ENCODE measurements at regions not wholly inside any gene's neighbourhood (a gene's known extent, or its start where the extent isn't known, plus 50 kb on each side); places are given as distances from the start of the nearest gene placed in this dataset.
A peak's percentile ranks its signal among the peaks of the same experiment; 100 is the strongest.

DNA sequence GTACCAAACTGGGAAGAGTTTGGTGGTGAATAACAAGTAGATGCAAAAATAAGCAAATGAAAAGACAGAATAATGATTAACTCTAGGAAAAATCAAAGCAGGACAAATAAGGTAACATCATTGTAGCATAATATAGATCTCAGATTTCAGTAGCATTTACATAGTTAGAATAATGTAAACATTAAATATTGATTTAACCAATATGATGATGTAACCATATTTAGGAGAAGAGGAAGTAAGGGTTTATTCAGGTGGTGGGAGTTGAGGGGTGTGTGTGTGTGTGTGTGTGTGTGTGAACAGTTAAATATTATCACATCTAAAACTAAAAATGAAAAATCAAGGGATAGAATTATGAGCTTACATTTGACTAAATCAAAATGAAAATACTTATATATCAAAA, 143.4 kb downstream of the NPR3 start (continued):
- TF ChIP-seq, protein P1, sequence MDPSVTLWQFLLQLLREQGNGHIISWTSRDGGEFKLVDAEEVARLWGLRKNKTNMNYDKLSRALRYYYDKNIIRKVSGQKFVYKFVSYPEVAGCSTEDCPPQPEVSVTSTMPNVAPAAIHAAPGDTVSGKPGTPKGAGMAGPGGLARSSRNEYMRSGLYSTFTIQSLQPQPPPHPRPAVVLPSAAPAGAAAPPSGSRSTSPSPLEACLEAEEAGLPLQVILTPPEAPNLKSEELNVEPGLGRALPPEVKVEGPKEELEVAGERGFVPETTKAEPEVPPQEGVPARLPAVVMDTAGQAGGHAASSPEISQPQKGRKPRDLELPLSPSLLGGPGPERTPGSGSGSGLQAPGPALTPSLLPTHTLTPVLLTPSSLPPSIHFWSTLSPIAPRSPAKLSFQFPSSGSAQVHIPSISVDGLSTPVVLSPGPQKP (IDR thresholded peaks at IDR 0.05; ENCODE audit: low read depth, low read length), result no peak
- TF ChIP-seq, protein P2, sequence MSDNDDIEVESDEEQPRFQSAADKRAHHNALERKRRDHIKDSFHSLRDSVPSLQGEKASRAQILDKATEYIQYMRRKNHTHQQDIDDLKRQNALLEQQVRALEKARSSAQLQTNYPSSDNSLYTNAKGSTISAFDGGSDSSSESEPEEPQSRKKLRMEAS (IDR thresholded peaks at IDR 0.05), result no peak
- TF ChIP-seq JUNB (IDR thresholded peaks at IDR 0.05) (no peak), SMC3 (IDR thresholded peaks at IDR 0.05) (no peak), TP53 (CRISPR knock-in tag; IDR thresholded peaks at IDR 0.05) (no peak)

DNA sequence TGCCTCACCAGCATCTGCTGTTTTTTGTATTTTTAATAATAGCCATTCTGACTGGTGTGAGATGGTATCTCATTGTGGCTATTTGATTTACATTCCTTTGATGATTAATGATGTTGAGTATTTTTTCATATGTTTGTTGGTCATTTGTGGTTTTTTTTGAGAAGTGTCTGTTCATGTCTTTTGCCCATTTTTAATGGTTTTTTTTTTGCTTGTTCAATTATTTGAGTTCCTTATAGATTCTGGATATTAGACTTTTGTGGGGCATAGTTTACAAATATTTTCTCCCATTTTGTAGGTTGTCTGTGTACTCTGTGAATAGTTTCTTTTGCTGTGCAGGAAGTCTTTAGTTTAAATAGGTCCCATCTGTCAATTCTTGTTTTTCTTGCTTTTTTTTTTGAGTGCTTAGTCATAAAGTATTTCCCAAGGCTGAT, 148.1 kb downstream of the NPR3 start:
- FAIRE-seq, result peak; percentile 43
- POLR2A ChIA-PET, result no interaction called here

DNA sequence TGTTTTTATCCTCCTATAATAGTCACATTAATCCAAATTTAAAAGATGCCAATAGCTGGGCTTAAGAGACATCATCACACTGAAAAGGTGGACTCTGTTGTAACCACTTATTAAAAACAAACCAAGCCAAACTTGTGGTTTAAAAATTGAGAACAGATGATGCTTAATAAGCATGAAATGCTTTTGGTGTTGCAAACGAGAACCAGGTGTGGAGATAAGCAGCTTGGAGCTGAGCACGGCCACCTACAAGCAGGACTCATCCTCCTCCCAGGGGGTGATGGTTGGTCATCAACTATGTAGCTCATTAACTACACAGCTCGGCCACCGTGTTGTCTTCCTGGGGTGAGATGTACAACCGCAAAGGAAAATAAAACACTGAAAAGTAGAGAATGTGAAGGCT, 154.4 kb downstream of the NPR3 start:
- FAIRE-seq, result no peak

More for the DNA sequence above, 148.1 kb downstream of the NPR3 start:
- no peak overlapping the region for H3K27ac ChIP-seq
- no peak overlapping the region for H3K4me3 ChIP-seq
- no peak overlapping the region for H3K4me2 ChIP-seq
- peaks cover 12% of the 10 kb centered on the region; the same call in 2 of the 3 replicates for H3K9me3 ChIP-seq
- no peak for DNase-seq (ENCODE audit: low read depth in 1 of 2, low spot score in 1 of 2)
- CTCF ChIA-PET, result no interaction called here
- TF ChIP-seq PHF8 (IDR thresholded peaks at IDR 0.05; ENCODE audit: borderline replicate concordance, low read depth) (no peak), ZFP36 (IDR thresholded peaks at IDR 0.05; ENCODE audit: borderline replicate concordance, partially characterized antibody) (no peak), FOSL2 (IDR thresholded peaks at IDR 0.05) (no peak), FOSL2 (CRISPR knock-in tag; IDR thresholded peaks at IDR 0.05) (no peak), POLR2AphosphoS2 (conservative IDR thresholded peaks at IDR 0.05; ENCODE audit: low read length) (no peak), EHMT2 (IDR thresholded peaks at IDR 0.05; ENCODE audit: low read depth) (no peak), EHF (CRISPR knock-in tag; IDR thresholded peaks at IDR 0.05) (no peak), CHD2 (IDR thresholded peaks at IDR 0.05; ENCODE audit: low read length, partially characterized antibody) (no peak), TP53 (CRISPR knock-in tag; IDR thresholded peaks at IDR 0.05) (no peak), HOXB5 (CRISPR knock-in tag; IDR thresholded peaks at IDR 0.05) (no peak), JUN (IDR thresholded peaks at IDR 0.05) (no peak), SMC3 (IDR thresholded peaks at IDR 0.05) (no peak), MAFK (IDR thresholded peaks at IDR 0.05; ENCODE audit: partially characterized antibody) (no peak), NR3C1 (IDR thresholded peaks at IDR 0.05) (no peak)
- TF ChIP-seq, protein P3, sequence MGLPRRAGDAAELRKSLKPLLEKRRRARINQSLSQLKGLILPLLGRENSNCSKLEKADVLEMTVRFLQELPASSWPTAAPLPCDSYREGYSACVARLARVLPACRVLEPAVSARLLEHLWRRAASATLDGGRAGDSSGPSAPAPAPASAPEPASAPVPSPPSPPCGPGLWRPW (IDR thresholded peaks at IDR 0.05), result no peak
- TF ChIP-seq, protein P4, sequence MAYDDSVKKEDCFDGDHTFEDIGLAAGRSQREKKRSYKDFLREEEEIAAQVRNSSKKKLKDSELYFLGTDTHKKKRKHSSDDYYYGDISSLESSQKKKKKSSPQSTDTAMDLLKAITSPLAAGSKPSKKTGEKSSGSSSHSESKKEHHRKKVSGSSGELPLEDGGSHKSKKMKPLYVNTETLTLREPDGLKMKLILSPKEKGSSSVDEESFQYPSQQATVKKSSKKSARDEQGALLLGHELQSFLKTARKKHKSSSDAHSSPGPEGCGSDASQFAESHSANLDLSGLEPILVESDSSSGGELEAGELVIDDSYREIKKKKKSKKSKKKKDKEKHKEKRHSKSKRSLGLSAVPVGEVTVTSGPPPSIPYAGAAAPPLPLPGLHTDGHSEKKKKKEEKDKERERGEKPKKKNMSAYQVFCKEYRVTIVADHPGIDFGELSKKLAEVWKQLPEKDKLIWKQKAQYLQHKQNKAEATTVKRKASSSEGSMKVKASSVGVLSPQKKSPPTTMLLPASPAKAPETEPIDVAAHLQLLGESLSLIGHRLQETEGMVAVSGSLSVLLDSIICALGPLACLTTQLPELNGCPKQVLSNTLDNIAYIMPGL (CRISPR knock-in tag; IDR thresholded peaks at IDR 0.05; ENCODE audit: borderline replicate concordance), result no peak
- TF ChIP-seq, protein P5, sequence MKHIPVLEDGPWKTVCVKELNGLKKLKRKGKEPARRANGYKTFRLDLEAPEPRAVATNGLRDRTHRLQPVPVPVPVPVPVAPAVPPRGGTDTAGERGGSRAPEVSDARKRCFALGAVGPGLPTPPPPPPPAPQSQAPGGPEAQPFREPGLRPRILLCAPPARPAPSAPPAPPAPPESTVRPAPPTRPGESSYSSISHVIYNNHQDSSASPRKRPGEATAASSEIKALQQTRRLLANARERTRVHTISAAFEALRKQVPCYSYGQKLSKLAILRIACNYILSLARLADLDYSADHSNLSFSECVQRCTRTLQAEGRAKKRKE (CRISPR knock-in tag; IDR thresholded peaks at IDR 0.05; ENCODE audit: low read depth), result no peak
- no peaks in the 10 kb centered on the region for H3K4me1 ChIP-seq
- no peak for ATAC-seq

More for the DNA sequence above, 154.4 kb downstream of the NPR3 start:
- no peak overlapping the region for H3K4me3 ChIP-seq
- POLR2A ChIA-PET, result no interaction called here
- H3K4me2 ChIP-seq, result no peak overlapping the region
- no peak overlapping the region for H3K27ac ChIP-seq
- ATAC-seq (no peak), DNase-seq (ENCODE audit: low read depth in 1 of 2, low spot score in 1 of 2) (no peak)
- no peaks in the 10 kb centered on the region for H3K9me3 ChIP-seq
- whole genome bisulfite sequencing (ENCODE audit: missing lambda C conversion rate), result 46% methylated on average over 5 of the region's 5 CpGs
- H3K4me1 ChIP-seq, result no peaks in the 10 kb centered on the region
- no peak for TF ChIP-seq GATA3 (IDR thresholded peaks at IDR 0.05; ENCODE audit: borderline replicate concordance)
- TF ChIP-seq, protein P4 (CRISPR knock-in tag; IDR thresholded peaks at IDR 0.05; ENCODE audit: borderline replicate concordance), result no peak
- TF ChIP-seq NFE2L2 (conservative IDR thresholded peaks at IDR 0.05; ENCODE audit: low read length), result no peak
- TF ChIP-seq, protein P6, sequence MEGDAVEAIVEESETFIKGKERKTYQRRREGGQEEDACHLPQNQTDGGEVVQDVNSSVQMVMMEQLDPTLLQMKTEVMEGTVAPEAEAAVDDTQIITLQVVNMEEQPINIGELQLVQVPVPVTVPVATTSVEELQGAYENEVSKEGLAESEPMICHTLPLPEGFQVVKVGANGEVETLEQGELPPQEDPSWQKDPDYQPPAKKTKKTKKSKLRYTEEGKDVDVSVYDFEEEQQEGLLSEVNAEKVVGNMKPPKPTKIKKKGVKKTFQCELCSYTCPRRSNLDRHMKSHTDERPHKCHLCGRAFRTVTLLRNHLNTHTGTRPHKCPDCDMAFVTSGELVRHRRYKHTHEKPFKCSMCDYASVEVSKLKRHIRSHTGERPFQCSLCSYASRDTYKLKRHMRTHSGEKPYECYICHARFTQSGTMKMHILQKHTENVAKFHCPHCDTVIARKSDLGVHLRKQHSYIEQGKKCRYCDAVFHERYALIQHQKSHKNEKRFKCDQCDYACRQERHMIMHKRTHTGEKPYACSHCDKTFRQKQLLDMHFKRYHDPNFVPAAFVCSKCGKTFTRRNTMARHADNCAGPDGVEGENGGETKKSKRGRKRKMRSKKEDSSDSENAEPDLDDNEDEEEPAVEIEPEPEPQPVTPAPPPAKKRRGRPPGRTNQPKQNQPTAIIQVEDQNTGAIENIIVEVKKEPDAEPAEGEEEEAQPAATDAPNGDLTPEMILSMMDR (IDR thresholded peaks at IDR 0.05), result no peak
- TF ChIP-seq CHD4 (IDR thresholded peaks at IDR 0.05; ENCODE audit: borderline replicate concordance), result no peak
- TF ChIP-seq, protein P5 (CRISPR knock-in tag; IDR thresholded peaks at IDR 0.05; ENCODE audit: low read depth), result no peak
- CTCF ChIA-PET, result no interaction called here

All from A549 (cell line).